ENCODE measurements at regions not wholly inside any gene's neighbourhood (a gene's known extent, or its start where the extent isn't known, plus 50 kb on each side); places are given as distances from the start of the nearest gene placed in this dataset.

DNA sequence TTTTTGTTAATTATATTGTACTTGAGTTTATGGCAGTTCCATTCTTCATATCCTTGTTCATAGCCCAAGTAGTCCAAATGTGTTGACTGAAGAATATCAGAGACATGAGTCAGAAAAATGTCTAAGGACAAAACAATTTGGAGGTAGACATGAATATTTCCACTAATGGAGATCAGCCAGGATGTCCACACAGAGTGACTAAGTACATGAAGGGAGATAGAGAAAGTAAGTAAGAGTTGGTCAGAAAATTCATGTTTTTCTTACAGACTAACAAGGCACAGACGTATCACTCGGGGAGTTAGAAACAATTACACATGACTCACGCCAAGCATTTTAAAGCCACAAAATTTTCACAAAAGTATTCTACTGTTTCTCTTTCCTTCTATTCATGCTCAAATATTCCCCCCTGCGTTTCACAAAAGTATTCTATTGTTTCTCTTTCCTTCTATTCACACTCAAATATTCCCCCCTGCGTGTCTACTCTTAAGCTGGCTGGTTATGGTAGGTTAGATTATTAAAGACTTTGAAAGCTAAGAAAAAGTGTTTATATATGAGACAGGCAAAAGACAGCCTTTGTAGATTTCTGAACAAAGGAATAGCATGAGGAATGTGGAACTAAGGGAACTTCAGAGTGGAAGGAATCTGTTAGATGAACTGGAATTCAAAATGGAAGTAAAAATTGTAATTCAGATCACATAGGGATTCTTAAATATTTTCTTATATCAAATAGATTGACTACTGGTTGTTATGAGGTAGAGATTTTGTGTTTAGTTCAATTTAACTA lies 648.7 kb upstream of the CCDC54 start:
- peak; percentile 97 for DNase-seq

DNA sequence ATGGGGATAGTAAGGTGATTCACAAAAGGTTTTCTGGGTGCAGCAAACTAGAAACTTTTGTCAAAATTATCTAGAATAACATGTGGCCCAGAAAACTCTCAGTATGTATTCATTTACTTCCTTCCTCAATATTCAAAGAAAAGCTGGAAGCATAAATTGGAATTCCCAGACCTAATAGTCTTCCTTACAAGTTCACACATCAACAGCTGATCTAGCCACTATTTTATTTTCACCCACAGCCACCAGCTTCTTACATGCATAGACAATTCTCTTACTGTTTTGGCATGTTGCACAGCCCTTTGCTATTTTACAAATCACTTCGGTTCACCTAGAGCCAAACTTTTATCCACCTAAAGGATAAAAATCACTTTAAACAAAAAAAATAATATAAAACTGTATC lies 647.8 kb upstream of the CCDC54 start:
- no peak for DNase-seq

DNA sequence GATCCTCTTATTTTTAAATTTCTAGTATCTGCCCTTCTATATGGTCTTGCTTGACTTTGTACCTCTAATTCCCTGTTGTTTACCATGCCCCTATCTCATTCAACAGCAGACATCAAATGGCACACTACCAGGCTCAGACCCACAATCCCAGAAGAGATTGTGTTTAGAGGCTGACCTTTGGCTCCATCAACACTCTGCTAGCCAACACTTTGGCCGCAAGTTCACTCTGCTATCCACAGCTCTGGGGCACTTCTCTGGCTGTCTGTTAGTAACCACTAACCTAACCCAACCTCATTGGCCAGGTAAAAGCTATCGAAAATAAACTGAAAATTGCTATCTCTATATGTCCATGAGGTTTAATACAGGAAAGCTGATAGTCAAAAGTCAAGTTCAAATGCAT lies 646.0 kb upstream of the CCDC54 start:
- no peak for DNase-seq

DNA sequence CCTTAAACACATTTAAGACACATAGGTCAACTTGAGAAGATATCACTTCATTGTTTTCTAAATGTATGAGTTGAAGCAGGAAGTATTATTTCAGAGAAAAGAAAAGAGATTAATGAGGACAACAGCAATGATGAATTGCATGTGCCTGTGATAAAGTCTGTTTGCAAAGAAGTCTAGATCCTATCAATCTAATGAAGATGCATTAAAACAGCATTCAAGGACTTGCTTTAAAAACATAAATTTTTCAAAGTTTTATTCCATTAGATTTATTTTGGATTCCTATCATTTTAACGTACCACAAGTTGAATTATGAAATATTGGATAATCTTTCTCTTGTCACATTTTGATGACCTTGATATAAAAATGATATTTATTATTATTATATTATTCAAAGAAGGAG lies 642.5 kb upstream of the CCDC54 start:
- no peak for DNase-seq

- no peak for DNase-seq
Measured at GRCh38 chr3:106737265-106737664, 640.0 kb upstream of the CCDC54 start.

DNA sequence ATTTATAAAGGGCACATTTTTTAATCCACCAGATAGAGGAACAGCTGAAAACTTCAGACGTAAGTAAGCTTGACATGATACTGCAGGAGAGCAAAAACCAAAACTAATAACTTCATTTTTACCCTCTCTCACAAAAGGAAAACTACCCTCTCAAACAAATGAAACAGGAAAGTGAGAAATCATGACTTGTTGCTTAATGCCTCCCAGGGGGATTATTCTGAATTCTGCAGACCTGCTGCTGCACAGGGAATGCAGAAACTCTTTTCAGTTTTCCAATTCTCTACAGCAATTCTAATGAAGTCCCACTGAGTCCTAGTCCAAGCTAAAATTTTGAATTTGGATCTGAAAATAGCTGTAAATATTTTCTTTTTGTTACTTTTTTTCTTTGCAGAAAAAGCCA lies 637.1 kb upstream of the CCDC54 start:
- DNase-seq = no peak

DNA sequence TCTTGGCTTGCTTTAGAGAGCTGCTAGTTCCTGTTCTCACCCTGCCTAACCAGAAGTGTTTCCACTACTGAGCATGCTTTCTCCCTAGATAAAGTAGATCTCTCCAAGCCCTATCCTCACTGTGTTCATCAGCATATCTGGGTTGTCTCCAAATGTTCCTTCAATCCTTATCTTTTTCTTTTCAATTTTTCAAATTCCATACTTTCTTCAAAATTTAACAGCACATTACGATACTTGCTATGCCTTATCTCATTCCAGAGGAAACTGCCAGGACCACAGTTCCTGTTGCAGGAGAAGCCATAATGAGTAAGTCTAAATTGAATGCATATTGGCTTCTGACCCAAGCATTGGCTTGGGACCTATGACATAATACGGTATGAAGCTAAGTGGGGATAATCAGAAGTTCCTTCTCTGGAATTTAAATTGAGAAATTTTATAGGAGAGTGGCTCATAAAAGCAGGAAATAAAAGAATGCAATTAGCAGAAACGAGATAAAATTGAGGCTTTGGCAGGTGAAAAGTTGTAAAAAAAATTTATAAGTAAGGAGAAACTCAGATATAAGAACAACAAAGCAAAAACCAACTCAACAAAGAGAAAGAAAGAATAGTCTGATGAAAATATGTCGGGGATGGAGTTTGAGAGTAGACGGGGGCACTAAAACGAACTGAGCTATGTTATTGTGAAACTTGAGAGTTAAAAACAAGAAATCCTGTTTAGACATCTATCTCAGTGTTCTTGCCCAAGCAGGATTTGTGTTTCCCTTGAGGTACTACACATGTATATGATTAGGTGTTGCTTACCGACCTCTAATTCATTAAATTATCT lies 631.7 kb upstream of the CCDC54 start:
- peak; percentile 68 for DNase-seq

- no peak for DNase-seq
Measured at GRCh38 chr3:106746286-106746685, 631.0 kb upstream of the CCDC54 start.

GRCh38 chr3:106748472-106749262 lies 628.6 kb upstream of the CCDC54 start:
- no peak for DNase-seq

DNA sequence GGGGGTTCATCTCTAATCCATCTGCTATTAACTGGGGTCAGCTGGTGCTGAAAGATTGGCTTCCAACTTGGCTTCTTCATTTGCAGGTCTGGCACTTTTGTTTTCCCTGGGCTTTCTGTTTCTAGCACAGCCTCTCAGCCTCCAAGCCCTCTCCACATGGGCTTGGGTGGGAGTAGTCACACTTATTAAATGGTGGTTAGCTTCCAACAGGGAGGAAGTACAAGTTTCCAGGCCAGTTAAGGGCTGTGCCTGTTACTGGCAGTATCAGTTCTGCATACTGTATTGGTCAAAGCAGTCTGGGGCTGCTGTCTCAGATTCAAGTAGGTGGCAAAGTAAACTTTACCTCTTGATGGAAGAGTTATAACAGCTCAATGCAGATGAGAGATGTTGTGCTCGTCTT lies 627.1 kb upstream of the CCDC54 start:
- no peak for DNase-seq

- no peak for DNase-seq
Measured at GRCh38 chr3:106755336-106755735, 621.9 kb upstream of the CCDC54 start.

DNA sequence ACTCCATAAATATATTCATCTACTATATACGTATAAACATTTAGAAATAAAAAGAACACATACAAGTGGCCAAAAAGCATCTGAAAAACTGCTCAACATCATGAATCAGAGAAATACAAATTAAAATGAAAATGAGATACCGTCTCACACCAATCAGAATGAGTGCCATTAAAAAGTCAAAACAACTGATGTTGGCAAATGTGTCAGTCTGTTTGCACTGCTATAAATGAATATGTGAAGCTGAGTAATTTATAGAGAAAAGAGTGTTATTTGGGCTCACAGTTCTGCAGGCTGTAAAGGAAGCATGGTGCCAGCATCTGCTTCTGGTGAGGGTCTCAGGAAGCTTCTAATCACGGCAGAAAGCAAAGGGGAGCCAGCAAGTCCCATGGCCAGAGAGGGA lies 620.3 kb upstream of the CCDC54 start:
- DNase-seq = no peak

DNA sequence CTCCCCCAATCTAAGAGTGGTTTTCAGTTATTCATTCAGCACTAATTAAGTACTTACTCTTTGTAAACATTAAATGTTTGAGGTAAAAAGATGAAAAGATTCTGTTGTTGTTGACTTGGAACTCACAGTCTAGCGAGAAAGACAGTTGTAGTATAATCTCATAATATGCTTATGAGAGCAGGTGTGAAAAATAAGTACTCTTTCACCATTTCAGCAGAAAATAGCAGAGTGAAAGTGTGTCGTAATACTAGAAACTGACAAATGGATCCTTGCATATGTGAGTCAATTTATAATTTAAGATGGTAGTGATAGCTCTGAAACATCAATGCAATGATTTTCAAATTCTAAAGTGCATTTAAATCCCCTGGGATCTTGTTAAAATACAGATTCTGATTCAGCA lies 618.8 kb upstream of the CCDC54 start:
- no peak for DNase-seq

DNA sequence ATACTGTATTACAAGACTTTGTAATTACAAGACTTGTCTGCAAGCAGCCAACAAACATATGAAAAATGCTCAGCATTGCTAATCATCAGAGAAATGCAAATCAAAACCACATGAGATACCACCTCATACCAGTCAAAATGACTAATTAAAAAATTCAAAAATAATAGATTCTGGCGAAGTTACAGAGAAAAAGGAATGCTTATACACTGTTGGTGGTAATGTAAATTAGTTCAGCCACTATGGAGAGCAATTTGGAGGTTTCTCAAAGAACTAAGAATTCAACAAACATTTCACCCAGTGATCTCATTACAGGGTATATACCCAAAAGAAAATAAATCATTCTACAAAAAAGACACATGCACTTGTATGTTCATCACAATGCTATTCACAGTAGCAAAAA lies 617.5 kb upstream of the CCDC54 start:
- DNase-seq = peak; percentile 58

GRCh38 chr3:106765342-106765741 lies 611.9 kb upstream of the CCDC54 start:
- DNase-seq = peak; percentile 91

GRCh38 chr3:106768941-106769480 lies 608.2 kb upstream of the CCDC54 start:
- no peak for DNase-seq

- no peak for DNase-seq
Measured at GRCh38 chr3:106773795-106774194, 603.4 kb upstream of the CCDC54 start.

GRCh38 chr3:106783231-106783630 lies 594.0 kb upstream of the CCDC54 start:
- no peak for DNase-seq

- DNase-seq = no peak
Measured at GRCh38 chr3:106789276-106789675, 588.0 kb upstream of the CCDC54 start.

- peak; percentile 50 for DNase-seq
Measured at GRCh38 chr3:106792716-106793115, 584.5 kb upstream of the CCDC54 start.

GRCh38 chr3:106794442-106794841 lies 582.8 kb upstream of the CCDC54 start:
- peak; percentile 47 for DNase-seq

GRCh38 chr3:106795553-106795952 lies 581.7 kb upstream of the CCDC54 start:
- DNase-seq = no peak

DNA sequence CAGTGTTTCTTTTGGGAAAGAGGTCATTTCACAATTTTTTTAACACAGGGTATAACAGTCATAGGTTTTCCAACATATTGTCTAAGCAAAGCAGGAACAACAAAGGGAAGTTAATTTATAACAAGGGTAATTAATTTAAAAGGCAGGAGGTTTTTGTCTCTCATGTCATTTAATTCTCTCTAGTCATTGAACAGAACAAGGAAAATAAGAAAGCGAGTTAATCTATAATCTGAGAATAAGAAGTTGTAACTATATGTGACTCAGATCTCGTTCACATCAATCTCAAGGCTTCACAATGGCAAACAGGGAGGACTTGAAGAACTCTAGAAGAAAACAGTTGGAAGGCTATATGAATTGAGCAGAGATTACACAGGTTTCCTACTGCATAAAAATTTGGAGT lies 579.8 kb upstream of the CCDC54 start:
- no peak for DNase-seq
